Liver (tissue), 8 donors: ENCODE measurements at regions not wholly inside any gene's neighbourhood (a gene's known extent, or its start where the extent isn't known, plus 50 kb on each side); places are given as distances from the start of the nearest gene placed in this dataset.

Source experiments
- DNase-seq: peaks from one replicate; pipeline ENCODE4 v3.0.0-alpha.2; 2017; ENCODE audit warnings: low spot score
- H3K27ac ChIP-seq, 2 donors: one replicate each; pipeline ENCODE4 v1.7.0; 2013; ENCODE audit warnings: inconsistent platforms in 2 of 2, low read length in 2 of 2, control low read depth in 1 of 2, low read depth in 1 of 2, mild to moderate bottlenecking in 1 of 2
- H3K27me3 ChIP-seq, 4 donors: one replicate each; pipeline versions ENCODE4 v1.6.1 to v1.7.0; 2013; ENCODE audit warnings: low read length in 3 of 4, inconsistent platforms in 1 of 4, mild to moderate bottlenecking in 1 of 4, moderate library complexity in 1 of 4; ENCODE audit not compliant: control insufficient read depth in 4 of 4, insufficient read depth in 4 of 4
- H3K36me3 ChIP-seq, 4 donors: one replicate each; pipeline versions ENCODE4 v1.6.1 to v1.7.0; 2013; ENCODE audit warnings: low read length in 3 of 4, mild to moderate bottlenecking in 3 of 4, low read depth in 1 of 4, moderate library complexity in 1 of 4; ENCODE audit not compliant: control insufficient read depth in 4 of 4, insufficient read depth in 3 of 4
- H3K4me1 ChIP-seq, 4 donors: one replicate each; pipeline versions ENCODE4 v1.6.1 to v1.7.0; 2013; ENCODE audit warnings: low read length in 3 of 4, mild to moderate bottlenecking in 3 of 4, moderate library complexity in 1 of 4; ENCODE audit not compliant: control insufficient read depth in 4 of 4, insufficient read depth in 4 of 4
- H3K4me3 ChIP-seq, 3 donors: one replicate each; pipeline versions ENCODE4 v1.6.1 to v1.7.0; 2013; ENCODE audit warnings: low read length in 3 of 3, control low read depth in 1 of 3, low read depth in 1 of 3, mild to moderate bottlenecking in 1 of 3
- H3K9ac ChIP-seq, 2 donors: one replicate each; pipeline ENCODE4 v1.7.0; 2013; ENCODE audit warnings: low read length in 2 of 2, mild to moderate bottlenecking in 2 of 2, moderate library complexity in 2 of 2, control low read depth in 1 of 2, low read depth in 1 of 2
- H3K9me3 ChIP-seq, 4 donors: one replicate each; pipeline versions ENCODE4 v1.6.1 to v1.7.0; 2013; ENCODE audit warnings: low read length in 3 of 4; ENCODE audit not compliant: control insufficient read depth in 4 of 4
- ATF3 ChIP-seq: IDR thresholded peaks from 2 replicates; pipeline ENCODE4 v1.6.1; 2016; ENCODE audit warnings: antibody characterized with exemption
- CTCF ChIP-seq: fragments of 150-350 bp; IDR thresholded peaks from 2 replicates; pipeline ENCODE4 v1.5.1; 2017; ENCODE audit warnings: improper control_type of control experiment, low read depth, low read length; ENCODE audit not compliant: missing input control
- EGR1 ChIP-seq, 2 donors: IDR thresholded peaks; 2 replicates each; pipeline ENCODE4 v1.6.1; 2016 to 2018; ENCODE audit warnings: antibody characterized with exemption in 2 of 2, low read depth in 2 of 2
- FOXA1 ChIP-seq: IDR thresholded peaks from 2 replicates; pipeline ENCODE4 v1.6.1; 2016; ENCODE audit warnings: antibody characterized with exemption
- GABPA ChIP-seq, 2 donors: IDR thresholded peaks in 1 of 2; conservative IDR thresholded peaks in 1 of 2; 2 replicates each; pipeline ENCODE4 v1.6.1; 2016; ENCODE audit warnings: antibody characterized with exemption in 2 of 2, mild to moderate bottlenecking in 1 of 2, moderate library complexity in 1 of 2
- HNF4A ChIP-seq, 2 donors: conservative IDR thresholded peaks; 2 replicates each; pipeline ENCODE4 v1.6.1; 2016; ENCODE audit warnings: antibody characterized with exemption in 2 of 2, mild to moderate bottlenecking in 2 of 2
- HNF4G ChIP-seq: IDR thresholded peaks from 2 replicates; pipeline ENCODE4 v1.6.1; 2016; ENCODE audit warnings: antibody characterized with exemption
- MAX ChIP-seq: IDR thresholded peaks from 2 replicates; pipeline ENCODE4 v1.6.1; 2016; ENCODE audit warnings: antibody characterized with exemption
- NR2F2 ChIP-seq: IDR thresholded peaks from 2 replicates; pipeline ENCODE4 v1.6.1; 2016; ENCODE audit warnings: antibody characterized with exemption
- RAD21 ChIP-seq, 2 donors: IDR thresholded peaks; 2 replicates each; pipeline ENCODE4 v1.6.1; 2016; ENCODE audit warnings: antibody characterized with exemption in 2 of 2, mild to moderate bottlenecking in 2 of 2
- REST ChIP-seq: IDR thresholded peaks from 2 replicates; pipeline ENCODE4 v1.6.1; 2016; ENCODE audit warnings: antibody characterized with exemption, mild to moderate bottlenecking
- RXRA ChIP-seq, 2 donors: IDR thresholded peaks; 2 replicates each; pipeline ENCODE4 v1.6.1; 2017 to 2018; ENCODE audit warnings: antibody characterized with exemption in 2 of 2, mild to moderate bottlenecking in 1 of 2
- SP1 ChIP-seq: IDR thresholded peaks from 2 replicates; pipeline ENCODE4 v1.6.1; 2018; ENCODE audit warnings: antibody characterized with exemption, mild to moderate bottlenecking
- TAF1 ChIP-seq: conservative IDR thresholded peaks from 2 replicates; pipeline ENCODE4 v1.6.1; 2016; ENCODE audit warnings: antibody characterized with exemption, mild to moderate bottlenecking
- ZBTB33 ChIP-seq: IDR thresholded peaks from 2 replicates; pipeline ENCODE4 v1.6.1; 2016; ENCODE audit warnings: antibody characterized with exemption
- WGBS: extraction: QIAGEN DNeasy Blood & Tissue Kit; methylation state at CpG from one replicate; pipeline ENCODE4 v1.1.7; 2013; 5-methylcytosine and 5-hydroxymethylcytosine counted together
- donor health status: healthy.
- donor health status: healthy.
- donor health status: healthy.
- donor health status: healthy.
- donor health status: healthy.

- H3K9ac ChIP-seq, result no peak overlapping the region
- DNase-seq, result no peak
- H3K4me1 ChIP-seq, result no peaks in the 10 kb centered on the region
- no peaks in the 10 kb centered on the region for H3K36me3 ChIP-seq
- no peak overlapping the region for H3K27ac ChIP-seq
- 54% methylated on average over 6 of the region's 6 CpGs for WGBS
- H3K9me3 ChIP-seq, result no peaks in the 10 kb centered on the region
- H3K4me3 ChIP-seq, result no peak overlapping the region
- peaks cover 0 to 4% (median 0%) of the 10 kb centered on the region in 4 donors for H3K27me3 ChIP-seq
- TF ChIP-seq RAD21 (IDR thresholded peaks at IDR 0.05) (no peak), ZBTB33 (no peak), FOXA1 (no peak), NR2F2 (no peak), TAF1 (no peak), ATF3 (no peak), GABPA (IDR thresholded peaks at IDR 0.05 in 1 of 2, conservative IDR thresholded peaks at IDR 0.05 in 1 of 2) (no peak), HNF4G (no peak), HNF4A (conservative IDR thresholded peaks at IDR 0.05) (no peak), RXRA (IDR thresholded peaks at IDR 0.05) (no peak), REST (no peak)
Measured at GRCh38 chr1:209455661-209456358, 127.7 kb upstream of the CAMK1G start.

GRCh38 chr1:209456878-209457277 is 126.6 kb upstream of the CAMK1G start:
- no peak overlapping the region for H3K27ac ChIP-seq
- peaks cover 0 to 9% (median 1%) of the 10 kb centered on the region in 4 donors for H3K9me3 ChIP-seq
- no peak overlapping the region for H3K4me3 ChIP-seq
- DNase-seq, result no peak
- no peak overlapping the region for H3K9ac ChIP-seq
- WGBS, result 76% methylated on average over 1 of the region's 1 CpG
- H3K27me3 ChIP-seq, result peaks cover 0 to 4% (median 0%) of the 10 kb centered on the region in 4 donors
- no peaks in the 10 kb centered on the region for H3K36me3 ChIP-seq
- no peaks in the 10 kb centered on the region for H3K4me1 ChIP-seq
- TF ChIP-seq ATF3, result no peak
- TF ChIP-seq FOXA1, result no peak
- TF ChIP-seq TAF1, result no peak
- no peak for TF ChIP-seq CTCF
- TF ChIP-seq ZBTB33, result no peak
- TF ChIP-seq EGR1 (IDR thresholded peaks at IDR 0.05; ENCODE audit: low read depth in 2 of 2), result no peak
- no peak for TF ChIP-seq MAX
- TF ChIP-seq SP1, result no peak
- no peak for TF ChIP-seq RAD21 (IDR thresholded peaks at IDR 0.05)
